Endothelial cell of umbilical vein (primary cell): ENCODE measurements at regions not wholly inside any gene's neighbourhood (a gene's known extent, or its start where the extent isn't known, plus 50 kb on each side); places are given as distances from the start of the nearest gene placed in this dataset.

ENCODE experiments used
- BruUV-seq: library from RNA; stranded (reverse); fragments of 400-500 nt; replicated peaks from 2 replicates; lab custom pipeline; 2021; lab: Mats Ljungman, UMichigan
- CTCF ChIA-PET: fragments of 300-600, 350-600 bp; sonication (Branson Sonifier 250); formaldehyde crosslinking; loops from one replicate; lab custom pipeline; 2021; ENCODE audit warnings: antibody characterized with exemption, inconsistent platforms; lab: Charles Lee
- POLR2A ChIA-PET: fragments of 300-600, 350-600 bp; sonication (Branson Sonifier 250); formaldehyde crosslinking; loops from one replicate; lab custom pipeline; 2021; ENCODE audit warnings: antibody characterized with exemption, inconsistent platforms; lab: Charles Lee
- DNase-seq: peaks from one replicate; pipeline ENCODE4 v3.0.0-alpha.2; 2011; ENCODE audit warnings: low read depth, low spot score
- FAIRE-seq: peaks from 2 replicates; lab custom pipeline; 2011; peaks lifted over from hg19 to GRCh38; lab: Jason Lieb, UNC
- H2AFZ ChIP-seq: 2 replicates; pipeline ENCODE4 v1.6.0; 2012; ENCODE audit warnings: low read depth, low read length, control low read depth, inconsistent platforms
- H3K27ac ChIP-seq: 2 replicates; pipeline ENCODE4 v1.5.1; 2011; ENCODE audit warnings: low read depth, mild to moderate bottlenecking, control low read depth, low read length, moderate library complexity; ENCODE audit not compliant: insufficient read depth
- H3K27me3 ChIP-seq, 2 experiments: 2 replicates each; pipeline versions ENCODE4 v1.6.0 to v1.6.1; 2011; ENCODE audit warnings: low read length in 2 of 2, mixed read lengths in 1 of 2; ENCODE audit not compliant: control insufficient read depth in 2 of 2, insufficient read depth in 2 of 2
- H3K36me3 ChIP-seq, 2 experiments: 2 replicates in 1 of 2; 3 replicates in 1 of 2; pipeline ENCODE4 v1.5.1; 2011; ENCODE audit warnings: low read length in 2 of 2, mild to moderate bottlenecking in 1 of 2, moderate library complexity in 1 of 2; ENCODE audit not compliant: control insufficient read depth in 2 of 2, insufficient read depth in 2 of 2; ENCODE audit errors: extremely low read depth in 1 of 2
- H3K4me1 ChIP-seq: 3 replicates; pipeline ENCODE4 v1.5.1; 2011; ENCODE audit warnings: mild to moderate bottlenecking, low read length; ENCODE audit not compliant: control insufficient read depth, insufficient read depth; ENCODE audit errors: extremely low read depth
- H3K4me2 ChIP-seq: 2 replicates; pipeline ENCODE4 v1.6.1; 2011; ENCODE audit warnings: low read length, control low read depth, mixed read lengths; ENCODE audit not compliant: insufficient read depth
- H3K4me3 ChIP-seq, 3 experiments: fragments of 200-600 bp in 1 of 3; sonication (generic), shearing (Covaris generic) in 1 of 3; replicated peaks in 1 of 3; 2 replicates each; pipeline ENCODE4 v1.5.1; 2011 to 2016; ENCODE audit warnings: control low read depth in 3 of 3, low read length in 3 of 3, mild to moderate bottlenecking in 2 of 3, inconsistent platforms in 1 of 3, low read depth in 1 of 3, moderate library complexity in 1 of 3; ENCODE audit not compliant: insufficient read depth in 1 of 3
- H3K79me2 ChIP-seq: 2 replicates; pipeline ENCODE4 v1.6.0; 2012; ENCODE audit warnings: low read length, inconsistent platforms; ENCODE audit not compliant: control insufficient read depth, insufficient read depth
- H3K9ac ChIP-seq: replicated peaks from 2 replicates; pipeline ENCODE3; 2011; ENCODE audit warnings: low read length, control low read depth; ENCODE audit not compliant: insufficient read depth; ENCODE audit errors: extremely low read depth
- H3K9me1 ChIP-seq: replicated peaks from 3 replicates; pipeline ENCODE4 v1.6.0; 2011; ENCODE audit warnings: mild to moderate bottlenecking, low read length; ENCODE audit not compliant: control insufficient read depth, insufficient read depth; ENCODE audit errors: extremely low read depth
- H3K9me3 ChIP-seq: replicated peaks from 2 replicates; pipeline ENCODE4 v1.5.1; 2012; ENCODE audit warnings: low read length, inconsistent platforms; ENCODE audit not compliant: control insufficient read depth, insufficient read depth
- H4K20me1 ChIP-seq: replicated peaks from 2 replicates; pipeline ENCODE3; 2011; ENCODE audit warnings: mild to moderate bottlenecking, low read length; ENCODE audit not compliant: control insufficient read depth, insufficient read depth; ENCODE audit errors: extremely low read depth
- CTCF ChIP-seq, 2 donors: IDR thresholded peaks; 1 replicate in 1 of 2; 2 replicates in 1 of 2; pipeline ENCODE4 v1.5.1; 2011; ENCODE audit warnings: low read length in 2 of 2, mild to moderate bottlenecking in 2 of 2, moderate library complexity in 2 of 2, control low read depth in 1 of 2, inconsistent platforms in 1 of 2, low read depth in 1 of 2; ENCODE audit not compliant: insufficient read depth in 1 of 2; ENCODE audit errors: extremely low read depth in 1 of 2
- EZH2 ChIP-seq: IDR thresholded peaks from 2 replicates; pipeline ENCODE4 v1.6.1; 2012; ENCODE audit warnings: borderline replicate concordance, low read depth, mild to moderate bottlenecking, moderate library complexity, low read length, inconsistent platforms; ENCODE audit not compliant: severe bottlenecking
- FOS ChIP-seq: IDR thresholded peaks from 2 replicates; pipeline ENCODE4 v1.6.1; 2011; ENCODE audit warnings: mild to moderate bottlenecking, low read length, moderate library complexity, borderline replicate concordance; ENCODE audit not compliant: insufficient read depth
- GATA2 ChIP-seq: IDR thresholded peaks from 2 replicates; pipeline ENCODE4 v1.7.0; 2011; ENCODE audit warnings: low read depth, mild to moderate bottlenecking, moderate library complexity, mixed read lengths, low read length; ENCODE audit not compliant: insufficient read length, insufficient read depth
- JUN ChIP-seq: IDR thresholded peaks from 2 replicates; pipeline ENCODE4 v1.6.1; 2011; ENCODE audit warnings: borderline replicate concordance, low read depth; ENCODE audit not compliant: insufficient read length, insufficient read depth
- MAX ChIP-seq: IDR thresholded peaks from 2 replicates; pipeline ENCODE4 v1.6.1; 2011; ENCODE audit not compliant: insufficient read depth, insufficient read length
- MYC ChIP-seq: IDR thresholded peaks from one replicate; pipeline ENCODE4 v1.6.1; 2011; ENCODE audit warnings: mild to moderate bottlenecking, low read depth, low read length
- POLR2A ChIP-seq: IDR thresholded peaks from 2 replicates; pipeline ENCODE4 v1.6.1; 2012; ENCODE audit warnings: low read depth, mild to moderate bottlenecking, control low read depth, low read length
- POLR2AphosphoS5 ChIP-seq: IDR thresholded peaks from 2 replicates; pipeline ENCODE4 v1.6.1; 2012; ENCODE audit warnings: low read depth, mild to moderate bottlenecking, control low read depth, low read length, moderate library complexity; ENCODE audit not compliant: insufficient read depth
- dilution Hi-C: fragments of 300-500 bp; cut with MboI; formaldehyde crosslinking; loops from one replicate; pipeline ENCODE4 v1.15.0; 2019; ENCODE audit warnings: low sequenced_read_pairs; ENCODE audit not compliant: extremely low pct_ligation_motif_present
- intact Hi-C: fragments of 100-400 bp; cut with micrococcal nuclease; formaldehyde crosslinking; loops from one replicate; pipeline ENCODE4 v1.10.0; 2022

GRCh38 chr3:161740421-161740820 is 243.8 kb downstream of the OTOL1 start:
- Histone ChIP-seq H3K4me1 (no peaks in the 10 kb centered on the region), H3K4me2 (no peak overlapping the region), H3K79me2 (no peaks in the 10 kb centered on the region), H3K4me3 (no peak overlapping the region), H3K9me1 (no peaks in the 10 kb centered on the region), H4K20me1 (no peaks in the 10 kb centered on the region), H3K36me3 (no peaks in the 10 kb centered on the region), H3K27me3 (no peaks in the 10 kb centered on the region), H3K27ac (no peak overlapping the region), H3K9ac (no peak overlapping the region), H3K9me3 (peaks cover 3% of the 10 kb centered on the region), H2AFZ (no peak overlapping the region)
- TF ChIP-seq POLR2AphosphoS5 (no peak), MAX (no peak), POLR2A (no peak), JUN (no peak), MYC (no peak), CTCF (IDR thresholded peaks at IDR 0.05; ENCODE audit: extremely low read depth in 1 of 2, insufficient read depth in 1 of 2, low read depth in 1 of 2, low read length in 2 of 2) (no peak), GATA2 (no peak), EZH2 (no peak), FOS (no peak)
- BruUV-seq, result no TSS peak
- intact Hi-C loops, result no loop called here
- DNase-seq, result no peak
- ChIA-PET POLR2A (no interaction called here), CTCF (no interaction called here)
- no peak for FAIRE-seq
- dilution Hi-C loops, result no loop called here
